ENCODE measurements at regions not wholly inside any gene's neighbourhood (a gene's known extent, or its start where the extent isn't known, plus 50 kb on each side); places are given as distances from the start of the nearest gene placed in this dataset.

GRCh38 chr3:3605226-3605625 is 194.0 kb upstream of the LRRN1 start:
- TF ChIP-seq CTCF (IDR thresholded peaks at IDR 0.05), result no peak
- no peak for TF ChIP-seq POLR2A (IDR thresholded peaks at IDR 0.05)

Measured in uterus (tissue), 2 donors.